PC-3 (cell line): ENCODE measurements at regions not wholly inside any gene's neighbourhood (a gene's known extent, or its start where the extent isn't known, plus 50 kb on each side); places are given as distances from the start of the nearest gene placed in this dataset.
"Not testable (repeated sequence)": the region's sequence is repeated elsewhere in the genome, so short reads cannot be mapped to it uniquely, and the experiment has no call there.

ENCODE experiments used
- ATAC-seq: fragments of 200-7000 bp; cut with Tn5 transposase; 2 replicates; pipeline ENCODE4 v1.9.1; 2020; ENCODE audit warnings: mild to moderate bottlenecking, moderate library complexity
- BruUV-seq: library from RNA; stranded (reverse); fragments of 400-500 nt; replicated peaks from 2 replicates; lab custom pipeline; 2021; lab: Mats Ljungman, UMichigan
- CTCF ChIA-PET: fragments of 300-600 bp; sonication (Branson Sonifier 250); formaldehyde crosslinking; loops from one replicate; lab custom pipeline; 2022; ENCODE audit warnings: antibody characterized with exemption; lab: Charles Lee
- POLR2A ChIA-PET: fragments of 300-600 bp; sonication (Branson Sonifier 250); formaldehyde crosslinking; loops from one replicate; lab custom pipeline; 2022; ENCODE audit warnings: antibody characterized with exemption; ENCODE audit not compliant: unreplicated experiment; lab: Charles Lee
- DNase-seq: peaks from one replicate; pipeline ENCODE4 v3.0.0-alpha.2; 2015
- H2AFZ ChIP-seq: fragments of 300-600 bp; sonication (generic); 2 replicates; pipeline ENCODE4 v1.6.0; 2016; ENCODE audit warnings: antibody characterized with exemption, low read length
- H3F3A ChIP-seq: fragments of 300-600 bp; sonication (generic); one replicate; pipeline ENCODE4 v1.6.0; 2017; ENCODE audit warnings: antibody characterized with exemption, low read length, control low read depth, mild to moderate bottlenecking; ENCODE audit not compliant: unreplicated experiment
- H3K27ac ChIP-seq: fragments of 300-600 bp; sonication (generic); 2 replicates; pipeline ENCODE4 v1.5.1; 2016; ENCODE audit warnings: mild to moderate bottlenecking, low read length
- H3K27me3 ChIP-seq: fragments of 300-600 bp; sonication (generic); 2 replicates; pipeline ENCODE4 v1.6.1; 2016; ENCODE audit warnings: low read length, mixed read lengths
- H3K36me3 ChIP-seq: fragments of 300-600 bp; sonication (generic); 2 replicates; pipeline ENCODE4 v1.6.1; 2016; ENCODE audit warnings: low read depth, mixed run types, low read length, mixed read lengths
- H3K4me1 ChIP-seq: fragments of 300-600 bp; sonication (generic); 2 replicates; pipeline ENCODE4 v1.5.1; 2016; ENCODE audit warnings: low read length; ENCODE audit not compliant: insufficient read depth
- H3K4me2 ChIP-seq: fragments of 300-600 bp; sonication (generic); 2 replicates; pipeline ENCODE4 v1.6.0; 2016; ENCODE audit warnings: low read length
- H3K4me3 ChIP-seq: fragments of 300-600 bp; sonication (generic); 2 replicates; pipeline ENCODE4 v1.5.1; 2016; ENCODE audit warnings: mild to moderate bottlenecking, low read length, mixed read lengths
- H3K79me2 ChIP-seq: fragments of 300-600 bp; sonication (generic); 2 replicates; pipeline ENCODE4 v1.6.1; 2017; ENCODE audit warnings: low read length, mixed read lengths
- H3K9ac ChIP-seq: fragments of 300-600 bp; sonication (generic); 2 replicates; pipeline ENCODE4 v1.6.0; 2016; ENCODE audit warnings: mild to moderate bottlenecking, low read length
- H3K9me2 ChIP-seq: fragments of 300-600 bp; sonication (generic); replicated peaks from 2 replicates; pipeline ENCODE4 v1.6.1; 2016; ENCODE audit warnings: mixed run types, low read length, mixed read lengths
- H3K9me3 ChIP-seq: fragments of 300-600 bp; sonication (generic); 2 replicates; pipeline ENCODE4 v1.6.1; 2016; ENCODE audit warnings: low read length, mixed read lengths
- H4K20me1 ChIP-seq: fragments of 300-600 bp; sonication (generic); 2 replicates; pipeline ENCODE4 v1.6.1; 2016; ENCODE audit warnings: low read length, mixed read lengths
- EZH2 ChIP-seq: fragments of 300-600 bp; sonication (generic); IDR thresholded peaks from one replicate; pipeline ENCODE4 v1.6.1; 2017; ENCODE audit warnings: antibody characterized with exemption, mild to moderate bottlenecking, low read length; ENCODE audit not compliant: unreplicated experiment
- EZH2phosphoT487 ChIP-seq: fragments of 300-600 bp; sonication (generic); IDR thresholded peaks from 2 replicates; pipeline ENCODE4 v1.6.1; 2018; ENCODE audit warnings: mild to moderate bottlenecking, antibody characterized with exemption, low read length, borderline replicate concordance
- intact Hi-C: fragments of 100-400 bp; cut with micrococcal nuclease; formaldehyde crosslinking; loops from 2 replicates; pipeline ENCODE4 v1.9.0; 2023
- TF ChIP-seq, protein P1 (sequence below): fragments of 300-600 bp; sonication (generic); conservative IDR thresholded peaks from 2 replicates; pipeline ENCODE4 v1.5.1; 2017; ENCODE audit warnings: antibody characterized with exemption, low read depth, mild to moderate bottlenecking, low read length

- intact Hi-C loops: no loop called here
- Histone ChIP-seq H3K4me1 (no peaks in the 10 kb centered on the region), H3K9ac (no peak overlapping the region), H3K27me3 (no peaks in the 10 kb centered on the region), H2AFZ (no peak overlapping the region), H3K36me3 (no peaks in the 10 kb centered on the region), H3K79me2 (no peaks in the 10 kb centered on the region), H3K27ac (no peak overlapping the region), H3K4me2 (no peak overlapping the region), H3K9me2 (no peaks in the 10 kb centered on the region), H3K4me3 (no peak overlapping the region), H3K9me3 (no peaks in the 10 kb centered on the region), H3F3A (no peaks in the 10 kb centered on the region), H4K20me1 (no peaks in the 10 kb centered on the region)
- DNase-seq (no peak), ATAC-seq (no peak)
- POLR2A ChIA-PET: interaction anchor here (0.7 kb wide), 1 partner anchor 49 kb away, joined by 5 read pairs; no protein-coding TSS in a partner anchor
- no TSS peak for BruUV-seq
- CTCF ChIA-PET: no interaction called here
- TF ChIP-seq, protein P1, sequence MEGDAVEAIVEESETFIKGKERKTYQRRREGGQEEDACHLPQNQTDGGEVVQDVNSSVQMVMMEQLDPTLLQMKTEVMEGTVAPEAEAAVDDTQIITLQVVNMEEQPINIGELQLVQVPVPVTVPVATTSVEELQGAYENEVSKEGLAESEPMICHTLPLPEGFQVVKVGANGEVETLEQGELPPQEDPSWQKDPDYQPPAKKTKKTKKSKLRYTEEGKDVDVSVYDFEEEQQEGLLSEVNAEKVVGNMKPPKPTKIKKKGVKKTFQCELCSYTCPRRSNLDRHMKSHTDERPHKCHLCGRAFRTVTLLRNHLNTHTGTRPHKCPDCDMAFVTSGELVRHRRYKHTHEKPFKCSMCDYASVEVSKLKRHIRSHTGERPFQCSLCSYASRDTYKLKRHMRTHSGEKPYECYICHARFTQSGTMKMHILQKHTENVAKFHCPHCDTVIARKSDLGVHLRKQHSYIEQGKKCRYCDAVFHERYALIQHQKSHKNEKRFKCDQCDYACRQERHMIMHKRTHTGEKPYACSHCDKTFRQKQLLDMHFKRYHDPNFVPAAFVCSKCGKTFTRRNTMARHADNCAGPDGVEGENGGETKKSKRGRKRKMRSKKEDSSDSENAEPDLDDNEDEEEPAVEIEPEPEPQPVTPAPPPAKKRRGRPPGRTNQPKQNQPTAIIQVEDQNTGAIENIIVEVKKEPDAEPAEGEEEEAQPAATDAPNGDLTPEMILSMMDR: no peak
- TF ChIP-seq EZH2 (no peak), EZH2phosphoT487 (no peak)
Measured at GRCh38 chr3:154829929-154830328, 250.2 kb upstream of the MME start.

GRCh38 chr3:154819491-154819890 is 260.6 kb upstream of the MME start:
- TF ChIP-seq EZH2: no peak
- TF ChIP-seq EZH2phosphoT487: no peak
- TF ChIP-seq, protein P1: no peak
- Histone ChIP-seq H2AFZ (no peak overlapping the region), H3K27ac (no peak overlapping the region), H3K4me3 (no peak overlapping the region), H3K9me2 (no peaks in the 10 kb centered on the region), H3K4me1 (no peaks in the 10 kb centered on the region), H3K36me3 (no peaks in the 10 kb centered on the region), H3K9me3 (no peaks in the 10 kb centered on the region), H3K27me3 (no peaks in the 10 kb centered on the region), H3K79me2 (no peaks in the 10 kb centered on the region), H3F3A (no peaks in the 10 kb centered on the region), H3K4me2 (no peak overlapping the region), H4K20me1 (no peaks in the 10 kb centered on the region), H3K9ac (no peak overlapping the region)
- no peak for DNase-seq
- BruUV-seq: no TSS peak
- intact Hi-C loops: no loop called here
- ChIA-PET CTCF (no interaction called here), POLR2A (no interaction called here)
- no peak for ATAC-seq

- H3K36me3 ChIP-seq: no peaks in the 10 kb centered on the region
- no peaks in the 10 kb centered on the region for H3F3A ChIP-seq
- no peak overlapping the region for H2AFZ ChIP-seq
- H3K9me2 ChIP-seq: no peaks in the 10 kb centered on the region
- H4K20me1 ChIP-seq: no peaks in the 10 kb centered on the region
- no peak overlapping the region for H3K4me2 ChIP-seq
- H3K27ac ChIP-seq: no peak overlapping the region
- no TSS peak for BruUV-seq
- H3K4me1 ChIP-seq: no peaks in the 10 kb centered on the region
- DNase-seq (no peak), ATAC-seq (no peak)
- intact Hi-C loops: no loop called here
- H3K27me3 ChIP-seq: no peaks in the 10 kb centered on the region
- CTCF ChIA-PET: no interaction called here
- no peaks in the 10 kb centered on the region for H3K79me2 ChIP-seq
- no peaks in the 10 kb centered on the region for H3K9me3 ChIP-seq
- POLR2A ChIA-PET: no interaction called here
- H3K9ac ChIP-seq: no peak overlapping the region
- TF ChIP-seq, protein P1: no peak
- TF ChIP-seq EZH2phosphoT487: no peak
- TF ChIP-seq EZH2: no peak
- no peak overlapping the region for H3K4me3 ChIP-seq
Measured at GRCh38 chr3:154818676-154819255, 261.4 kb upstream of the MME start.

- H3K9me3 ChIP-seq, intact Hi-C loops, DNase-seq, H3K79me2 ChIP-seq, H3K27me3 ChIP-seq, H2AFZ ChIP-seq, H3K9me2 ChIP-seq, H3K36me3 ChIP-seq, BruUV-seq, ATAC-seq, POLR2A ChIA-PET, H3K27ac ChIP-seq, H3K4me3 ChIP-seq, H3K4me2 ChIP-seq, H3F3A ChIP-seq, H3K4me1 ChIP-seq, H4K20me1 ChIP-seq, H3K9ac ChIP-seq, CTCF ChIA-PET: not testable (repeated sequence)
Measured at GRCh38 chr3:154810017-154810416, 270.1 kb upstream of the MME start.
